MM.1S (cell line): ENCODE measurements at regions not wholly inside any gene's neighbourhood (a gene's known extent, or its start where the extent isn't known, plus 50 kb on each side); places are given as distances from the start of the nearest gene placed in this dataset.

Experiments used
- DNase-seq: peaks from one replicate; pipeline ENCODE4 v3.0.0-alpha.2; 2015
- H2AFZ ChIP-seq: fragments of 300-600 bp; sonication (generic); 2 replicates; pipeline ENCODE4 v1.6.0; 2016; ENCODE audit warnings: antibody characterized with exemption, low read length
- H3F3A ChIP-seq: fragments of 300-600 bp; sonication (generic); 2 replicates; pipeline ENCODE4 v1.6.1; 2016; ENCODE audit warnings: mild to moderate bottlenecking, antibody characterized with exemption, low read length, moderate library complexity, mixed read lengths; ENCODE audit not compliant: insufficient read depth
- H3K27ac ChIP-seq: fragments of 300-600 bp; sonication (generic); 2 replicates; pipeline ENCODE4 v1.5.1; 2016; ENCODE audit warnings: mild to moderate bottlenecking, low read length
- H3K27me3 ChIP-seq: fragments of 300-600 bp; sonication (generic); replicated peaks from 2 replicates; pipeline ENCODE4 v1.6.0; 2016; ENCODE audit warnings: low read length; ENCODE audit not compliant: insufficient read depth
- H3K36me3 ChIP-seq: fragments of 300-600 bp; sonication (generic); replicated peaks from 2 replicates; pipeline ENCODE4 v1.6.1; 2016; ENCODE audit warnings: mild to moderate bottlenecking, low read length, mixed read lengths; ENCODE audit not compliant: insufficient read depth
- H3K4me1 ChIP-seq: fragments of 300-600 bp; sonication (generic); 2 replicates; pipeline ENCODE4 v1.6.1; 2016; ENCODE audit warnings: low read length, mixed read lengths
- H3K4me2 ChIP-seq: fragments of 300-600 bp; sonication (generic); 2 replicates; pipeline ENCODE4 v1.6.0; 2016; ENCODE audit warnings: low read depth, low read length
- H3K4me3 ChIP-seq: fragments of 300-600 bp; sonication (generic); 2 replicates; pipeline ENCODE4 v1.5.1; 2016; ENCODE audit warnings: low read length, mixed read lengths
- H3K79me2 ChIP-seq: fragments of 300-600 bp; sonication (generic); 2 replicates; pipeline ENCODE4 v1.6.1; 2016; ENCODE audit warnings: mixed run types, low read length, mixed read lengths
- H3K9ac ChIP-seq: fragments of 300-600 bp; sonication (generic); 2 replicates; pipeline ENCODE4 v1.6.1; 2016; ENCODE audit warnings: low read length, mixed read lengths
- H3K9me2 ChIP-seq: fragments of 300-600 bp; sonication (generic); replicated peaks from 2 replicates; pipeline ENCODE4 v1.6.1; 2016; ENCODE audit warnings: mild to moderate bottlenecking, low read length, mixed read lengths; ENCODE audit not compliant: insufficient read depth
- H3K9me3 ChIP-seq: fragments of 300-600 bp; sonication (generic); replicated peaks from 2 replicates; pipeline ENCODE4 v1.6.1; 2016; ENCODE audit warnings: mild to moderate bottlenecking, low read length, mixed read lengths; ENCODE audit not compliant: insufficient read depth
- H4K20me1 ChIP-seq: fragments of 300-600 bp; sonication (generic); 2 replicates; pipeline ENCODE4 v1.6.1; 2016; ENCODE audit warnings: mild to moderate bottlenecking, low read length, moderate library complexity, mixed read lengths; ENCODE audit not compliant: insufficient read depth
- EZH2 ChIP-seq: fragments of 300-600 bp; sonication (generic); optimal IDR thresholded peaks from 2 replicates; pipeline ENCODE3; 2017; ENCODE audit warnings: low read depth, mild to moderate bottlenecking, antibody characterized with exemption, low read length, mixed read lengths
- EZH2phosphoT487 ChIP-seq: fragments of 300-600 bp; sonication (generic); IDR thresholded peaks from 2 replicates; pipeline ENCODE4 v1.6.1; 2018; ENCODE audit warnings: antibody characterized with exemption, low read length
- TF ChIP-seq, protein P1 (sequence below): fragments of 300-600 bp; sonication (generic); IDR thresholded peaks from 2 replicates; pipeline ENCODE4 v1.5.1; 2016; ENCODE audit warnings: antibody characterized with exemption, low read length, mixed read lengths

DNA sequence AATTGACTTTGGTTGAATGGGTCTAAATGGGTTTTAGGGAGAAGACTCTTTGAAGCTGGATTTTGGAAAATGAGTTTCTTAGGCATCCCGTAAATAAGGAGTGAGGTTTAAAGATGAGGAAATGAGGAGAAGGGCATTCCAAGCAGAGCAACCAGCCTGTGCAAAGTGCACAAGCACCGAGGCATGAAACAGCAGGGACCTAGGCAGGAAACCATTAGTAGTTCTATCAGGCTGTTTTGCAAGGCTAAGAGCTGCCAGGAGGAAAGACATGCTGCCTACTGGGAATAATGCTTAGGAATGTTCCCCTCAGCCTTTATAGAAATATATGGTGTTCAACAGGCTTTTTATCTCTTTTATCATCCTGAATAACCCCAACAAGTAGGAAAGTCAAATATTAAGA is 153.1 kb upstream of the FGGY start:
- Histone ChIP-seq H3K27me3 (no peaks in the 10 kb centered on the region), H3K79me2 (no peaks in the 10 kb centered on the region), H3K9me2 (no peaks in the 10 kb centered on the region), H3F3A (no peaks in the 10 kb centered on the region), H3K4me2 (no peak overlapping the region), H4K20me1 (no peaks in the 10 kb centered on the region), H3K9me3 (no peaks in the 10 kb centered on the region), H3K4me3 (no peak overlapping the region), H3K27ac (no peak overlapping the region), H3K4me1 (no peaks in the 10 kb centered on the region), H3K36me3 (no peaks in the 10 kb centered on the region), H3K9ac (no peak overlapping the region), H2AFZ (no peak overlapping the region)
- no peak for DNase-seq
- no peak for TF ChIP-seq EZH2

DNA sequence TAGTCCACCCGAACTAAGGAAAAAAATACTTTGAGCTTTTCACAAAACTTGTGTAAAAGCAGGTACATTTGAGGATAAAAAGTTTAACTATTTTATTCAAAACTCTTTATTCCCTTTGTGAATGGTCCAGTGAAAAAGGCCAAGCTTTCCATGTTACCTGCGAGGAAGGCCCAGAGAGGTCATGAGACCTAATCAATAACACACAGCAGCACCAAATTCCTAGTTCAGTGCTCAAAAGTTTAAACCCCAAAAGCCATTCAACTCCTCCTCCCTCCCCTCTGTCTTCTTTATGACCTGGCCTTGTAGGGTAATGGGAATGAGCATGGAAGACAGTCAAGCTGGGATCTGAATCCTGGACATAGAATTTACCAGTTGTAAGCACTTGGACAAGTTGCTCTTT is 151.9 kb upstream of the FGGY start:
- DNase-seq = no peak
- Histone ChIP-seq H3K36me3 (no peaks in the 10 kb centered on the region), H3K4me3 (no peak overlapping the region), H3K4me1 (0 out of 2 replicates have a peak, but pooled peaks cover under 1% of the 10 kb centered on the region), H3K79me2 (no peaks in the 10 kb centered on the region), H3K4me2 (no peak overlapping the region), H3K27ac (no peak overlapping the region), H3K27me3 (no peaks in the 10 kb centered on the region), H3F3A (no peaks in the 10 kb centered on the region), H2AFZ (no peak overlapping the region), H3K9ac (no peak overlapping the region), H3K9me2 (no peaks in the 10 kb centered on the region), H4K20me1 (no peaks in the 10 kb centered on the region), H3K9me3 (no peaks in the 10 kb centered on the region)
- TF ChIP-seq EZH2phosphoT487 (no peak), EZH2 (no peak)
- TF ChIP-seq, protein P1, sequence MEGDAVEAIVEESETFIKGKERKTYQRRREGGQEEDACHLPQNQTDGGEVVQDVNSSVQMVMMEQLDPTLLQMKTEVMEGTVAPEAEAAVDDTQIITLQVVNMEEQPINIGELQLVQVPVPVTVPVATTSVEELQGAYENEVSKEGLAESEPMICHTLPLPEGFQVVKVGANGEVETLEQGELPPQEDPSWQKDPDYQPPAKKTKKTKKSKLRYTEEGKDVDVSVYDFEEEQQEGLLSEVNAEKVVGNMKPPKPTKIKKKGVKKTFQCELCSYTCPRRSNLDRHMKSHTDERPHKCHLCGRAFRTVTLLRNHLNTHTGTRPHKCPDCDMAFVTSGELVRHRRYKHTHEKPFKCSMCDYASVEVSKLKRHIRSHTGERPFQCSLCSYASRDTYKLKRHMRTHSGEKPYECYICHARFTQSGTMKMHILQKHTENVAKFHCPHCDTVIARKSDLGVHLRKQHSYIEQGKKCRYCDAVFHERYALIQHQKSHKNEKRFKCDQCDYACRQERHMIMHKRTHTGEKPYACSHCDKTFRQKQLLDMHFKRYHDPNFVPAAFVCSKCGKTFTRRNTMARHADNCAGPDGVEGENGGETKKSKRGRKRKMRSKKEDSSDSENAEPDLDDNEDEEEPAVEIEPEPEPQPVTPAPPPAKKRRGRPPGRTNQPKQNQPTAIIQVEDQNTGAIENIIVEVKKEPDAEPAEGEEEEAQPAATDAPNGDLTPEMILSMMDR = no peak

- Histone ChIP-seq H3K36me3 (no peaks in the 10 kb centered on the region), H3K27me3 (no peaks in the 10 kb centered on the region), H3K4me1 (peaks cover 9% of the 10 kb centered on the region), H3K79me2 (no peaks in the 10 kb centered on the region), H3K4me2 (peak overlapping the region; percentile 73), H2AFZ (peak overlapping the region; percentile 85), H4K20me1 (no peaks in the 10 kb centered on the region), H3K9me3 (no peaks in the 10 kb centered on the region), H3K9ac (no peak overlapping the region), H3K27ac (no peak overlapping the region), H3K9me2 (no peaks in the 10 kb centered on the region), H3F3A (0 out of 2 replicates have a peak, but pooled peaks cover 5% of the 10 kb centered on the region), H3K4me3 (peak overlapping the region; percentile 61)
- TF ChIP-seq EZH2 (no peak), EZH2phosphoT487 (no peak)
- TF ChIP-seq, protein P1 = no peak
- no peak for DNase-seq
Measured at GRCh38 chr1:59146056-59146455, 150.8 kb upstream of the FGGY start.

- Histone ChIP-seq H3K4me3 (peak overlapping the region; percentile 61), H3K9me3 (no peaks in the 10 kb centered on the region), H3K9ac (peak overlapping the region; percentile 40; the same call in 1 of the 2 replicates), H2AFZ (peak overlapping the region; percentile 85), H3K27ac (no peak overlapping the region), H3F3A (0 out of 2 replicates have a peak, but pooled peaks cover 5% of the 10 kb centered on the region), H3K36me3 (no peaks in the 10 kb centered on the region), H3K27me3 (no peaks in the 10 kb centered on the region), H3K9me2 (no peaks in the 10 kb centered on the region), H3K79me2 (no peaks in the 10 kb centered on the region), H3K4me1 (peaks cover 14% of the 10 kb centered on the region), H3K4me2 (peak overlapping the region; percentile 73), H4K20me1 (no peaks in the 10 kb centered on the region)
- DNase-seq = peak; percentile 29
- TF ChIP-seq, protein P1 = peak; percentile 18; the same call in 1 of the 2 replicates
- TF ChIP-seq EZH2 (no peak), EZH2phosphoT487 (no peak)
Measured at GRCh38 chr1:59146651-59147358, 150.1 kb upstream of the FGGY start.
